HEK293 (cell line): ENCODE measurements at regions not wholly inside any gene's neighbourhood (a gene's known extent, or its start where the extent isn't known, plus 50 kb on each side); places are given as distances from the start of the nearest gene placed in this dataset.

Source experiments
- GLI4 ChIP-seq: fragments of 450-650 bp; formaldehyde crosslinking; IDR thresholded peaks from 2 replicates; pipeline ENCODE4 v1.5.1; 2016; ENCODE audit warnings: missing biosample characterization, missing genetic modification characterization
- HOXD13 ChIP-seq: sonication (generic); formaldehyde crosslinking; IDR thresholded peaks from 2 replicates; pipeline ENCODE4 v1.8.0; 2022; ENCODE audit warnings: missing genetic modification reagents, borderline replicate concordance
- KLF8 ChIP-seq: fragments of 450-650 bp; formaldehyde crosslinking; IDR thresholded peaks from 2 replicates; pipeline ENCODE4 v1.5.1; 2016; ENCODE audit warnings: missing biosample characterization, missing genetic modification characterization
- MYNN ChIP-seq: fragments of 450-650 bp; formaldehyde crosslinking; IDR thresholded peaks from 2 replicates; pipeline ENCODE4 v1.5.1; 2016; ENCODE audit warnings: missing biosample characterization, missing genetic modification characterization, borderline replicate concordance
- MZF1 ChIP-seq: fragments of 450-650 bp; formaldehyde crosslinking; IDR thresholded peaks from 2 replicates; pipeline ENCODE4 v1.5.1; 2017; ENCODE audit warnings: missing biosample characterization, missing genetic modification characterization, borderline replicate concordance
- OVOL3 ChIP-seq: fragments of 450-650 bp; formaldehyde crosslinking; IDR thresholded peaks from 2 replicates; pipeline ENCODE4 v1.5.1; 2016; ENCODE audit warnings: missing biosample characterization, missing genetic modification characterization
- SP3 ChIP-seq: fragments of 450-650 bp; formaldehyde crosslinking; IDR thresholded peaks from 2 replicates; pipeline ENCODE4 v1.5.1; 2016; ENCODE audit warnings: missing biosample characterization, missing genetic modification characterization
- YY1 ChIP-seq: fragments of 450-650 bp; formaldehyde crosslinking; IDR thresholded peaks from 2 replicates; pipeline ENCODE4 v1.5.1; 2018; ENCODE audit warnings: missing biosample characterization, missing genetic modification characterization
- ZBTB48 ChIP-seq: fragments of 450-650 bp; formaldehyde crosslinking; IDR thresholded peaks from 2 replicates; pipeline ENCODE4 v1.5.1; 2016; ENCODE audit warnings: missing biosample characterization, missing genetic modification characterization
- ZEB2 ChIP-seq: fragments of 450-650 bp; formaldehyde crosslinking; IDR thresholded peaks from 2 replicates; pipeline ENCODE4 v1.5.1; 2016; ENCODE audit warnings: missing biosample characterization, missing genetic modification characterization
- ZFHX2 ChIP-seq: fragments of 450-650 bp; formaldehyde crosslinking; conservative IDR thresholded peaks from 2 replicates; pipeline ENCODE4 v1.5.1; 2016; ENCODE audit warnings: missing biosample characterization, missing genetic modification characterization
- ZNF112 ChIP-seq: fragments of 450-650 bp; formaldehyde crosslinking; IDR thresholded peaks from 2 replicates; pipeline ENCODE4 v1.5.0; 2017; ENCODE audit warnings: missing biosample characterization, missing genetic modification characterization
- ZNF140 ChIP-seq: fragments of 450-650 bp; formaldehyde crosslinking; IDR thresholded peaks from 2 replicates; pipeline ENCODE4 v1.5.1; 2016; ENCODE audit warnings: missing biosample characterization, missing genetic modification characterization
- ZNF2 ChIP-seq: fragments of 450-650 bp; formaldehyde crosslinking; IDR thresholded peaks from 2 replicates; pipeline ENCODE4 v1.5.1; 2016; ENCODE audit warnings: missing biosample characterization, missing genetic modification characterization
- ZNF202 ChIP-seq: fragments of 450-650 bp; formaldehyde crosslinking; IDR thresholded peaks from 2 replicates; pipeline ENCODE4 v1.5.1; 2016; ENCODE audit warnings: missing biosample characterization, missing genetic modification characterization, borderline replicate concordance
- ZNF24 ChIP-seq: fragments of 450-650 bp; formaldehyde crosslinking; IDR thresholded peaks from 2 replicates; pipeline ENCODE4 v1.5.1; 2016; ENCODE audit warnings: missing biosample characterization, missing genetic modification characterization
- ZNF280C ChIP-seq: fragments of 450-650 bp; formaldehyde crosslinking; IDR thresholded peaks from 2 replicates; pipeline ENCODE4 v1.5.1; 2016; ENCODE audit warnings: missing biosample characterization, missing genetic modification characterization
- ZNF302 ChIP-seq: fragments of 450-650 bp; formaldehyde crosslinking; IDR thresholded peaks from 2 replicates; pipeline ENCODE4 v1.5.1; 2016; ENCODE audit warnings: missing biosample characterization, missing genetic modification characterization, low read depth
- ZNF416 ChIP-seq: fragments of 450-650 bp; formaldehyde crosslinking; IDR thresholded peaks from 2 replicates; pipeline ENCODE4 v1.5.1; 2016; ENCODE audit warnings: missing biosample characterization, missing genetic modification characterization
- ZNF426 ChIP-seq: fragments of 450-650 bp; formaldehyde crosslinking; IDR thresholded peaks from 2 replicates; pipeline ENCODE4 v1.5.1; 2017; ENCODE audit warnings: missing biosample characterization, missing genetic modification characterization, mild to moderate bottlenecking, inconsistent platforms, moderate library complexity
- ZNF473 ChIP-seq: fragments of 450-650 bp; formaldehyde crosslinking; IDR thresholded peaks from 2 replicates; pipeline ENCODE4 v1.5.1; 2017; ENCODE audit warnings: missing biosample characterization, missing genetic modification characterization
- ZNF48 ChIP-seq: fragments of 450-650 bp; formaldehyde crosslinking; IDR thresholded peaks from 2 replicates; pipeline ENCODE4 v1.5.1; 2016; ENCODE audit warnings: missing biosample characterization, missing genetic modification characterization
- ZNF549 ChIP-seq: fragments of 450-650 bp; IDR thresholded peaks from 2 replicates; pipeline ENCODE4 v1.5.1; 2018; ENCODE audit warnings: missing biosample characterization, missing genetic modification characterization, mild to moderate bottlenecking, inconsistent platforms, moderate library complexity
- ZNF623 ChIP-seq: fragments of 450-650 bp; formaldehyde crosslinking; IDR thresholded peaks from 2 replicates; pipeline ENCODE4 v1.5.1; 2016; ENCODE audit warnings: missing biosample characterization, missing genetic modification characterization
- ZNF670 ChIP-seq: fragments of 450-650 bp; formaldehyde crosslinking; IDR thresholded peaks from 2 replicates; pipeline ENCODE4 v1.5.1; 2016; ENCODE audit warnings: missing biosample characterization, missing genetic modification characterization, low read depth
- ZNF76 ChIP-seq: fragments of 450-650 bp; formaldehyde crosslinking; IDR thresholded peaks from 2 replicates; pipeline ENCODE4; 2016; ENCODE audit warnings: low read depth, missing biosample characterization, missing genetic modification characterization, borderline replicate concordance
- ZNF768 ChIP-seq: fragments of 450-650 bp; formaldehyde crosslinking; IDR thresholded peaks from 2 replicates; pipeline ENCODE4 v1.5.1; 2018; ENCODE audit warnings: missing biosample characterization, mild to moderate bottlenecking, missing genetic modification characterization
- ZNF837 ChIP-seq: fragments of 450-650 bp; formaldehyde crosslinking; IDR thresholded peaks from 2 replicates; pipeline ENCODE4 v1.5.1; 2016; ENCODE audit warnings: missing biosample characterization, missing genetic modification characterization
- ZSCAN4 ChIP-seq: fragments of 450-650 bp; formaldehyde crosslinking; IDR thresholded peaks from 2 replicates; pipeline ENCODE4 v1.5.1; 2017; ENCODE audit warnings: missing biosample characterization, missing genetic modification characterization
- TF ChIP-seq, protein P1 (sequence below): fragments of 450-650 bp; formaldehyde crosslinking; IDR thresholded peaks from 2 replicates; pipeline ENCODE4 v1.5.1; 2016; ENCODE audit warnings: missing biosample characterization, missing genetic modification characterization, low read depth
- TF ChIP-seq, protein P2 (sequence below): fragments of 450-650 bp; formaldehyde crosslinking; IDR thresholded peaks from 2 replicates; pipeline ENCODE4 v1.5.1; 2016; ENCODE audit warnings: missing biosample characterization, missing genetic modification characterization
- TF ChIP-seq, protein P3 (sequence below): fragments of 450-650 bp; formaldehyde crosslinking; IDR thresholded peaks from 2 replicates; pipeline ENCODE4 v1.5.1; 2016; ENCODE audit warnings: missing biosample characterization, missing genetic modification characterization, borderline replicate concordance
- TF ChIP-seq, protein P4 (sequence below): fragments of 450-650 bp; formaldehyde crosslinking; IDR thresholded peaks from 2 replicates; pipeline ENCODE4 v1.5.1; 2016; ENCODE audit warnings: missing biosample characterization, missing genetic modification characterization

DNA sequence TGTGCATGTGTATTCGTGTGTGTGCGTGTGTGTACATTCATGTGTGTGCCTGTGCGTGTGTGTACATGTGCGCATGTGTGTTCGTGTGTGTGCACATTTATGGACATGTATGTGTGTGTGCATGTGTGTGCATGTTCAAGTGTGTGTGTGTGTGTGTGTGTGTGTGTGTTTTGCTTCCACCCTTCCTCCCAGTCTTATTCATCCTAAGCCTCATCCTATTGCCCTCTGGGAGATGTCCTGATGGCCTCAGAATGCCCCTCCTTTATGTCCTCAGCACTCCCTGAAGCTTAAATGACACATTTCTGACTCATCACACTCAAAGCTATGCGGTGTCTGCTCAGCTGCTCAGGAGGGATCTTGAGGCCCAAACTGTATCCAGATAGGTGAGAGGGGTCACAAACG is 76.6 kb upstream of the CCDC167 start (continued):
- TF ChIP-seq ZNF768 (tag by site-specific recombination) (no peak), ZNF24 (tag by site-specific recombination) (0 out of 2 replicates have a peak, but pooled peaks have one; percentile 25), MZF1 (tag by site-specific recombination) (no peak), ZNF549 (tag by site-specific recombination) (no peak), ZSCAN4 (tag by site-specific recombination) (peak; percentile 100), SP3 (tag by site-specific recombination) (no peak), ZNF426 (tag by site-specific recombination) (no peak), YY1 (tag by site-specific recombination) (no peak), ZNF112 (tag by site-specific recombination) (no peak), ZNF302 (no peak), ZFHX2 (tag by site-specific recombination) (no peak; the same call in 1 of the 2 replicates), ZNF280C (tag by site-specific recombination) (no peak), ZNF623 (tag by site-specific recombination) (no peak), ZNF202 (tag by site-specific recombination) (no peak), ZNF416 (no peak), ZNF837 (tag by site-specific recombination) (no peak), ZNF140 (no peak), ZNF670 (tag by site-specific recombination) (no peak), ZNF473 (tag by site-specific recombination) (0 out of 2 replicates have a peak, but pooled peaks have one; percentile 78), OVOL3 (tag by site-specific recombination) (no peak), ZNF48 (no peak), ZEB2 (tag by site-specific recombination) (no peak), HOXD13 (CRISPR knock-in tag) (no peak), ZBTB48 (tag by site-specific recombination) (no peak), GLI4 (tag by site-specific recombination) (no peak), KLF8 (tag by site-specific recombination) (0 out of 2 replicates have a peak, but pooled peaks have one; percentile 29), MYNN (0 out of 2 replicates have a peak, but pooled peaks have one; percentile 25), ZNF2 (tag by site-specific recombination) (no peak), ZNF76 (tag by site-specific recombination) (peak; percentile 62)
- TF ChIP-seq, protein P1, sequence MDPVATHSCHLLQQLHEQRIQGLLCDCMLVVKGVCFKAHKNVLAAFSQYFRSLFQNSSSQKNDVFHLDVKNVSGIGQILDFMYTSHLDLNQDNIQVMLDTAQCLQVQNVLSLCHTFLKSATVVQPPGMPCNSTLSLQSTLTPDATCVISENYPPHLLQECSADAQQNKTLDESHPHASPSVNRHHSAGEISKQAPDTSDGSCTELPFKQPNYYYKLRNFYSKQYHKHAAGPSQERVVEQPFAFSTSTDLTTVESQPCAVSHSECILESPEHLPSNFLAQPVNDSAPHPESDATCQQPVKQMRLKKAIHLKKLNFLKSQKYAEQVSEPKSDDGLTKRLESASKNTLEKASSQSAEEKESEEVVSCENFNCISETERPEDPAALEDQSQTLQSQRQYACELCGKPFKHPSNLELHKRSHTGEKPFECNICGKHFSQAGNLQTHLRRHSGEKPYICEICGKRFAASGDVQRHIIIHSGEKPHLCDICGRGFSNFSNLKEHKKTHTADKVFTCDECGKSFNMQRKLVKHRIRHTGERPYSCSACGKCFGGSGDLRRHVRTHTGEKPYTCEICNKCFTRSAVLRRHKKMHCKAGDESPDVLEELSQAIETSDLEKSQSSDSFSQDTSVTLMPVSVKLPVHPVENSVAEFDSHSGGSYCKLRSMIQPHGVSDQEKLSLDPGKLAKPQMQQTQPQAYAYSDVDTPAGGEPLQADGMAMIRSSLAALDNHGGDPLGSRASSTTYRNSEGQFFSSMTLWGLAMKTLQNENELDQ (tag by site-specific recombination), result no peak
- TF ChIP-seq, protein P2, sequence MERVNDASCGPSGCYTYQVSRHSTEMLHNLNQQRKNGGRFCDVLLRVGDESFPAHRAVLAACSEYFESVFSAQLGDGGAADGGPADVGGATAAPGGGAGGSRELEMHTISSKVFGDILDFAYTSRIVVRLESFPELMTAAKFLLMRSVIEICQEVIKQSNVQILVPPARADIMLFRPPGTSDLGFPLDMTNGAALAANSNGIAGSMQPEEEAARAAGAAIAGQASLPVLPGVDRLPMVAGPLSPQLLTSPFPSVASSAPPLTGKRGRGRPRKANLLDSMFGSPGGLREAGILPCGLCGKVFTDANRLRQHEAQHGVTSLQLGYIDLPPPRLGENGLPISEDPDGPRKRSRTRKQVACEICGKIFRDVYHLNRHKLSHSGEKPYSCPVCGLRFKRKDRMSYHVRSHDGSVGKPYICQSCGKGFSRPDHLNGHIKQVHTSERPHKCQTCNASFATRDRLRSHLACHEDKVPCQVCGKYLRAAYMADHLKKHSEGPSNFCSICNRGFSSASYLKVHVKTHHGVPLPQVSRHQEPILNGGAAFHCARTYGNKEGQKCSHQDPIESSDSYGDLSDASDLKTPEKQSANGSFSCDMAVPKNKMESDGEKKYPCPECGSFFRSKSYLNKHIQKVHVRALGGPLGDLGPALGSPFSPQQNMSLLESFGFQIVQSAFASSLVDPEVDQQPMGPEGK, result 0 out of 2 replicates have a peak, but pooled peaks have one; percentile 19
- TF ChIP-seq, protein P3, sequence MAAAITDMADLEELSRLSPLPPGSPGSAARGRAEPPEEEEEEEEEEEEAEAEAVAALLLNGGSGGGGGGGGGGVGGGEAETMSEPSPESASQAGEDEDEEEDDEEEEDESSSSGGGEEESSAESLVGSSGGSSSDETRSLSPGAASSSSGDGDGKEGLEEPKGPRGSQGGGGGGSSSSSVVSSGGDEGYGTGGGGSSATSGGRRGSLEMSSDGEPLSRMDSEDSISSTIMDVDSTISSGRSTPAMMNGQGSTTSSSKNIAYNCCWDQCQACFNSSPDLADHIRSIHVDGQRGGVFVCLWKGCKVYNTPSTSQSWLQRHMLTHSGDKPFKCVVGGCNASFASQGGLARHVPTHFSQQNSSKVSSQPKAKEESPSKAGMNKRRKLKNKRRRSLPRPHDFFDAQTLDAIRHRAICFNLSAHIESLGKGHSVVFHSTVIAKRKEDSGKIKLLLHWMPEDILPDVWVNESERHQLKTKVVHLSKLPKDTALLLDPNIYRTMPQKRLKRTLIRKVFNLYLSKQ (tag by site-specific recombination), result no peak
- TF ChIP-seq, protein P4, sequence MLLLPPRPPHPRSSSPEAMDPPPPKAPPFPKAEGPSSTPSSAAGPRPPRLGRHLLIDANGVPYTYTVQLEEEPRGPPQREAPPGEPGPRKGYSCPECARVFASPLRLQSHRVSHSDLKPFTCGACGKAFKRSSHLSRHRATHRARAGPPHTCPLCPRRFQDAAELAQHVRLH (tag by site-specific recombination), result no peak
